ENCODE measurements at regions not wholly inside any gene's neighbourhood (a gene's known extent, or its start where the extent isn't known, plus 50 kb on each side); places are given as distances from the start of the nearest gene placed in this dataset.

GRCh38 chr13:106331116-106331515 is 204.3 kb downstream of the EFNB2 start:
- no peak for DNase-seq (ENCODE audit: low spot score)
- no peaks in the 10 kb centered on the region for H3K4me1 ChIP-seq
- no peak for TF ChIP-seq CTCF (IDR thresholded peaks at IDR 0.05)
- no peaks in the 10 kb centered on the region for H3K9me3 ChIP-seq
- H3K36me3 ChIP-seq: no peaks in the 10 kb centered on the region
- H3K27me3 ChIP-seq: no peaks in the 10 kb centered on the region
- H3K4me3 ChIP-seq: no peak overlapping the region
- H3K27ac ChIP-seq: no peak overlapping the region

- H3K9me3 ChIP-seq: no peaks in the 10 kb centered on the region
- H3K27me3 ChIP-seq: no peaks in the 10 kb centered on the region
- TF ChIP-seq CTCF (IDR thresholded peaks at IDR 0.05): no peak
- H3K4me3 ChIP-seq: no peak overlapping the region
- DNase-seq (ENCODE audit: low spot score): no peak
- H3K27ac ChIP-seq: no peak overlapping the region
- no peaks in the 10 kb centered on the region for H3K36me3 ChIP-seq
- no peaks in the 10 kb centered on the region for H3K4me1 ChIP-seq
These were observed 205.5 kb downstream of the EFNB2 start for GRCh38 chr13:106329941-106330340.

GRCh38 chr13:106326751-106327150 is 208.7 kb downstream of the EFNB2 start:
- Histone ChIP-seq H3K4me1 (no peaks in the 10 kb centered on the region), H3K27ac (no peak overlapping the region), H3K36me3 (no peaks in the 10 kb centered on the region), H3K27me3 (no peaks in the 10 kb centered on the region), H3K9me3 (peaks cover 0 to 14% of the 10 kb centered on the region in 2 donors), H3K4me3 (no peak overlapping the region)
- DNase-seq (ENCODE audit: low spot score): no peak
- no peak for TF ChIP-seq CTCF (IDR thresholded peaks at IDR 0.05)

- H3K9me3 ChIP-seq: peaks cover 0 to 17% of the 10 kb centered on the region in 2 donors
- no peak for TF ChIP-seq CTCF (IDR thresholded peaks at IDR 0.05)
- no peaks in the 10 kb centered on the region for H3K27me3 ChIP-seq
- H3K4me3 ChIP-seq: no peak overlapping the region
- H3K27ac ChIP-seq: no peak overlapping the region
- DNase-seq (ENCODE audit: low spot score): no peak
- H3K36me3 ChIP-seq: no peaks in the 10 kb centered on the region
- no peaks in the 10 kb centered on the region for H3K4me1 ChIP-seq
These were observed 211.0 kb downstream of the EFNB2 start for GRCh38 chr13:106324444-106324843.

GRCh38 chr13:106322628-106323027 is 212.8 kb downstream of the EFNB2 start:
- H3K9me3 ChIP-seq: peaks cover 0 to 17% of the 10 kb centered on the region in 2 donors
- no peaks in the 10 kb centered on the region for H3K4me1 ChIP-seq
- no peaks in the 10 kb centered on the region for H3K27me3 ChIP-seq
- no peak overlapping the region for H3K4me3 ChIP-seq
- TF ChIP-seq CTCF (IDR thresholded peaks at IDR 0.05): no peak
- H3K36me3 ChIP-seq: no peaks in the 10 kb centered on the region
- no peak for DNase-seq (ENCODE audit: low spot score)
- H3K27ac ChIP-seq: no peak overlapping the region

- TF ChIP-seq CTCF (IDR thresholded peaks at IDR 0.05): no peak
- no peak for DNase-seq (ENCODE audit: low spot score)
These were observed 216.5 kb downstream of the EFNB2 start for GRCh38 chr13:106318941-106319411.

More at GRCh38 chr13:106318941-106319411, 216.5 kb downstream of the EFNB2 start:
- H3K4me1 ChIP-seq: no peaks in the 10 kb centered on the region
- peaks cover 0 to 17% of the 10 kb centered on the region in 2 donors for H3K9me3 ChIP-seq
- no peak overlapping the region for H3K27ac ChIP-seq
- no peak overlapping the region for H3K4me3 ChIP-seq
- no peaks in the 10 kb centered on the region for H3K27me3 ChIP-seq
- no peaks in the 10 kb centered on the region for H3K36me3 ChIP-seq

Measured in right atrium auricular region (tissue), 2 donors.